Neural cell (in vitro differentiated cells): ENCODE measurements at regions not wholly inside any gene's neighbourhood (a gene's known extent, or its start where the extent isn't known, plus 50 kb on each side); places are given as distances from the start of the nearest gene placed in this dataset.

Experiments
- H2AFZ ChIP-seq: fragments of 200-600, 300-800 bp; sonication (generic), shearing (Covaris generic); 2 replicates; pipeline ENCODE4 v1.6.0; 2014; ENCODE audit warnings: low read depth, mild to moderate bottlenecking, antibody characterized with exemption, low read length, moderate library complexity
- H3F3A ChIP-seq: fragments of 200-600 bp; shearing (Covaris generic); 2 replicates; pipeline ENCODE4 v1.6.1; 2016; ENCODE audit warnings: mild to moderate bottlenecking, moderate library complexity, mixed read lengths, antibody characterized with exemption, low read length; ENCODE audit not compliant: insufficient read depth, poor library complexity, severe bottlenecking
- H3K27ac ChIP-seq: fragments of 200-600, 300-800 bp; sonication (generic), shearing (Covaris generic); 2 replicates; pipeline ENCODE4 v1.5.1; 2014; ENCODE audit warnings: mild to moderate bottlenecking, low read length, moderate library complexity
- H3K27me3 ChIP-seq: fragments of 300-800, 200-600 bp; sonication (generic), shearing (Covaris generic); 2 replicates; pipeline ENCODE4 v1.6.0; 2014; ENCODE audit warnings: mild to moderate bottlenecking, low read depth, low read length, moderate library complexity; ENCODE audit not compliant: insufficient read depth
- H3K36me3 ChIP-seq: fragments of 300-800, 200-600 bp; sonication (generic), shearing (Covaris generic); 2 replicates; pipeline ENCODE4 v1.5.1; 2014; ENCODE audit warnings: mild to moderate bottlenecking, antibody characterized with exemption, low read length, moderate library complexity; ENCODE audit not compliant: insufficient read depth
- H3K4me2 ChIP-seq: fragments of 300-800, 200-600 bp; sonication (generic), shearing (Covaris generic); 2 replicates; pipeline ENCODE4 v1.6.0; 2014; ENCODE audit warnings: mild to moderate bottlenecking, low read length
- H3K4me3 ChIP-seq: fragments of 300-800, 200-600 bp; sonication (generic), shearing (Covaris generic); 2 replicates; pipeline ENCODE4 v1.5.1; 2014; ENCODE audit warnings: mild to moderate bottlenecking, low read length, moderate library complexity
- H3K79me2 ChIP-seq: fragments of 200-600 bp; shearing (Covaris generic); replicated peaks from 2 replicates; pipeline ENCODE4 v1.6.0; 2014; ENCODE audit warnings: mild to moderate bottlenecking, low read length, moderate library complexity; ENCODE audit not compliant: insufficient read depth
- H3K9ac ChIP-seq: fragments of 300-800, 200-600 bp; sonication (generic), shearing (Covaris generic); 2 replicates; pipeline ENCODE4 v1.6.1; 2016; ENCODE audit warnings: mild to moderate bottlenecking, low read length, mixed read lengths
- H3K9me2 ChIP-seq: fragments of 200-600 bp; shearing (Covaris generic); 2 replicates; pipeline ENCODE4 v1.6.1; 2016; ENCODE audit warnings: mild to moderate bottlenecking, low read length, mixed read lengths; ENCODE audit not compliant: insufficient read depth
- H3K9me3 ChIP-seq: fragments of 200-600, 300-800 bp; sonication (generic), shearing (Covaris generic); 2 replicates; pipeline ENCODE4 v1.6.1; 2016; ENCODE audit warnings: mild to moderate bottlenecking, mixed run types, low read length, moderate library complexity, mixed read lengths
- H4K20me1 ChIP-seq: fragments of 200-600 bp; shearing (Covaris generic); 2 replicates; pipeline ENCODE4 v1.6.1; 2016; ENCODE audit warnings: mild to moderate bottlenecking, mixed run types; ENCODE audit not compliant: insufficient read depth
- EP300 ChIP-seq: fragments of 450-650 bp; conservative IDR thresholded peaks from 2 replicates; pipeline ENCODE4 v1.6.1; 2014; ENCODE audit warnings: antibody characterized with exemption, mild to moderate bottlenecking, moderate library complexity; ENCODE audit not compliant: poor library complexity, severe bottlenecking
- EZH2 ChIP-seq: fragments of 200-600, 300-800 bp; shearing (Covaris generic), sonication (generic); IDR thresholded peaks from 2 replicates; pipeline ENCODE4 v1.6.1; 2014; ENCODE audit warnings: antibody characterized with exemption, low read length, borderline replicate concordance, mild to moderate bottlenecking; ENCODE audit not compliant: insufficient read depth, poor library complexity, severe bottlenecking
- MXI1 ChIP-seq: fragments of 450-650 bp; conservative IDR thresholded peaks from 2 replicates; pipeline ENCODE4 v1.6.1; 2014; ENCODE audit warnings: antibody characterized with exemption, mild to moderate bottlenecking; ENCODE audit not compliant: poor library complexity, severe bottlenecking
- POLR2AphosphoS5 ChIP-seq: IDR thresholded peaks from 2 replicates; pipeline ENCODE4 v1.6.1; 2012
- RAD21 ChIP-seq: fragments of 450-650 bp; conservative IDR thresholded peaks from 2 replicates; pipeline ENCODE4 v1.6.1; 2014; ENCODE audit warnings: antibody characterized with exemption, mild to moderate bottlenecking, moderate library complexity
- SMC3 ChIP-seq: fragments of 450-650 bp; conservative IDR thresholded peaks from 2 replicates; pipeline ENCODE4 v1.6.1; 2014; ENCODE audit warnings: antibody characterized with exemption, mild to moderate bottlenecking, moderate library complexity; ENCODE audit not compliant: poor library complexity
- TAF1 ChIP-seq: IDR thresholded peaks from 2 replicates; pipeline ENCODE4 v1.6.1; 2012; ENCODE audit warnings: low read depth
- TF ChIP-seq, protein P1 (sequence below): IDR thresholded peaks from 2 replicates; pipeline ENCODE4 v1.6.1; 2012; ENCODE audit warnings: borderline replicate concordance
- TF ChIP-seq, protein P2 (sequence below): fragments of 450-650 bp; IDR thresholded peaks from 2 replicates; pipeline ENCODE4 v1.5.1; 2014; ENCODE audit warnings: antibody characterized with exemption, mild to moderate bottlenecking, moderate library complexity; ENCODE audit not compliant: poor library complexity, severe bottlenecking

DNA sequence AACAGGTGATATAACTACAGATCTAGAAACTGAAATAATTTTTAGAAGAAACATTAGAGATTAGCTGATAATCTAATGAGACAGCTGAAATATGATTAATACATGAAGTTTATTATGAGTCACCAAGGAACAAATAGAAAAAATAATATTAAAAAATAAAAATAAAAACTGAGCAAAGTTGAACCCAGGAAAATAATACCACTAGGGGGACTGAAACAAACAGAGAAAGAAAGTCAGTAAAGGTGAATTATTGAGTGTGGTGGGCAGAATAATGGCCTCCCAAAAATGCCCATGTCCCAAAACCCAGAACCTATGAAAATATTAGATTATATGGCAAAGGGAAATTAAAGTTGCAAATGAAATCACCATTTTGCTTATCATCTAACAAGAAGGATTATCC, 820.7 kb upstream of the INTU start:
- Histone ChIP-seq H2AFZ (no peak overlapping the region), H4K20me1 (no peaks in the 10 kb centered on the region), H3K4me3 (no peak overlapping the region), H3K9me3 (no peaks in the 10 kb centered on the region), H3F3A (no peaks in the 10 kb centered on the region), H3K27me3 (no peaks in the 10 kb centered on the region), H3K36me3 (no peaks in the 10 kb centered on the region), H3K79me2 (no peaks in the 10 kb centered on the region), H3K9me2 (no peaks in the 10 kb centered on the region), H3K4me2 (no peak overlapping the region), H3K27ac (no peak overlapping the region), H3K9ac (no peak overlapping the region)
- TF ChIP-seq, protein P1, sequence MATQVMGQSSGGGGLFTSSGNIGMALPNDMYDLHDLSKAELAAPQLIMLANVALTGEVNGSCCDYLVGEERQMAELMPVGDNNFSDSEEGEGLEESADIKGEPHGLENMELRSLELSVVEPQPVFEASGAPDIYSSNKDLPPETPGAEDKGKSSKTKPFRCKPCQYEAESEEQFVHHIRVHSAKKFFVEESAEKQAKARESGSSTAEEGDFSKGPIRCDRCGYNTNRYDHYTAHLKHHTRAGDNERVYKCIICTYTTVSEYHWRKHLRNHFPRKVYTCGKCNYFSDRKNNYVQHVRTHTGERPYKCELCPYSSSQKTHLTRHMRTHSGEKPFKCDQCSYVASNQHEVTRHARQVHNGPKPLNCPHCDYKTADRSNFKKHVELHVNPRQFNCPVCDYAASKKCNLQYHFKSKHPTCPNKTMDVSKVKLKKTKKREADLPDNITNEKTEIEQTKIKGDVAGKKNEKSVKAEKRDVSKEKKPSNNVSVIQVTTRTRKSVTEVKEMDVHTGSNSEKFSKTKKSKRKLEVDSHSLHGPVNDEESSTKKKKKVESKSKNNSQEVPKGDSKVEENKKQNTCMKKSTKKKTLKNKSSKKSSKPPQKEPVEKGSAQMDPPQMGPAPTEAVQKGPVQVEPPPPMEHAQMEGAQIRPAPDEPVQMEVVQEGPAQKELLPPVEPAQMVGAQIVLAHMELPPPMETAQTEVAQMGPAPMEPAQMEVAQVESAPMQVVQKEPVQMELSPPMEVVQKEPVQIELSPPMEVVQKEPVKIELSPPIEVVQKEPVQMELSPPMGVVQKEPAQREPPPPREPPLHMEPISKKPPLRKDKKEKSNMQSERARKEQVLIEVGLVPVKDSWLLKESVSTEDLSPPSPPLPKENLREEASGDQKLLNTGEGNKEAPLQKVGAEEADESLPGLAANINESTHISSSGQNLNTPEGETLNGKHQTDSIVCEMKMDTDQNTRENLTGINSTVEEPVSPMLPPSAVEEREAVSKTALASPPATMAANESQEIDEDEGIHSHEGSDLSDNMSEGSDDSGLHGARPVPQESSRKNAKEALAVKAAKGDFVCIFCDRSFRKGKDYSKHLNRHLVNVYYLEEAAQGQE, result no peak

DNA sequence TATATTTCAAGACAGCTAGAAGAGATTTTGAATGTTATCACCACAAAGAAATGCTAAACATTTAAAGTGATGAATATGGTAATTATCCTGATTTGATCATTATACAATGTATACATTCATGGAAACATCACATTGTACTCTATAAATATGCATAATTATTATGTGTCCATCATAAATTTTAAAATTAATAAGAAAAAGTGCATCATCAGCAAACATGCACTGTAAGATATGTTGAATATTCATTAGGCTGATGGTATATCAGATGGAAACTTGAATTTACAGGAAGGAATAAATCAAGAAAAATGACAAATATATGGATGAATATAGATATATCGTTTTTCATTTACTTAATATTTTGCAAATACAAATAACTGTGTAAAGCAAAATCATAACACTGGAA, 812.1 kb upstream of the INTU start:
- H4K20me1 ChIP-seq, result no peaks in the 10 kb centered on the region
- no peak overlapping the region for H3K4me2 ChIP-seq
- no peak for TF ChIP-seq POLR2AphosphoS5
- TF ChIP-seq MXI1, result no peak
- no peak for TF ChIP-seq SMC3
- TF ChIP-seq EZH2, result no peak
- no peak for TF ChIP-seq EP300
- TF ChIP-seq TAF1, result no peak
- TF ChIP-seq RAD21, result no peak
- TF ChIP-seq, protein P1, result no peak
- TF ChIP-seq, protein P2, sequence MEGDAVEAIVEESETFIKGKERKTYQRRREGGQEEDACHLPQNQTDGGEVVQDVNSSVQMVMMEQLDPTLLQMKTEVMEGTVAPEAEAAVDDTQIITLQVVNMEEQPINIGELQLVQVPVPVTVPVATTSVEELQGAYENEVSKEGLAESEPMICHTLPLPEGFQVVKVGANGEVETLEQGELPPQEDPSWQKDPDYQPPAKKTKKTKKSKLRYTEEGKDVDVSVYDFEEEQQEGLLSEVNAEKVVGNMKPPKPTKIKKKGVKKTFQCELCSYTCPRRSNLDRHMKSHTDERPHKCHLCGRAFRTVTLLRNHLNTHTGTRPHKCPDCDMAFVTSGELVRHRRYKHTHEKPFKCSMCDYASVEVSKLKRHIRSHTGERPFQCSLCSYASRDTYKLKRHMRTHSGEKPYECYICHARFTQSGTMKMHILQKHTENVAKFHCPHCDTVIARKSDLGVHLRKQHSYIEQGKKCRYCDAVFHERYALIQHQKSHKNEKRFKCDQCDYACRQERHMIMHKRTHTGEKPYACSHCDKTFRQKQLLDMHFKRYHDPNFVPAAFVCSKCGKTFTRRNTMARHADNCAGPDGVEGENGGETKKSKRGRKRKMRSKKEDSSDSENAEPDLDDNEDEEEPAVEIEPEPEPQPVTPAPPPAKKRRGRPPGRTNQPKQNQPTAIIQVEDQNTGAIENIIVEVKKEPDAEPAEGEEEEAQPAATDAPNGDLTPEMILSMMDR, result no peak
- no peaks in the 10 kb centered on the region for H3K79me2 ChIP-seq
- H3K9me2 ChIP-seq, result no peaks in the 10 kb centered on the region
- no peak overlapping the region for H2AFZ ChIP-seq
- no peaks in the 10 kb centered on the region for H3K9me3 ChIP-seq
- no peak overlapping the region for H3K9ac ChIP-seq
- no peaks in the 10 kb centered on the region for H3K36me3 ChIP-seq
- H3F3A ChIP-seq, result no peaks in the 10 kb centered on the region
- no peak overlapping the region for H3K4me3 ChIP-seq
- no peak overlapping the region for H3K27ac ChIP-seq
- H3K27me3 ChIP-seq, result no peaks in the 10 kb centered on the region
